Retina (tissue), 1 donor: ENCODE measurements at regions not wholly inside any gene's neighbourhood (a gene's known extent, or its start where the extent isn't known, plus 50 kb on each side); places are given as distances from the start of the nearest gene placed in this dataset.
"Not testable (repeated sequence)": the region's sequence is repeated elsewhere in the genome, so short reads cannot be mapped to it uniquely, and the experiment has no call there.

Experiments used
- DNase-seq: peaks from one replicate; pipeline ENCODE4 v3.0.0-alpha.2; 2016

- DNase-seq: no peak
Measured at GRCh38 chr2:39923455-39923854, 144.4 kb upstream of the THUMPD2 start.

GRCh38 chr2:39922679-39923405 is 143.8 kb upstream of the THUMPD2 start:
- DNase-seq: no peak

- DNase-seq: no peak
Measured at GRCh38 chr2:39920307-39920801, 141.3 kb upstream of the THUMPD2 start.

- DNase-seq: no peak
Measured at GRCh38 chr2:39919511-39920306, 140.7 kb upstream of the THUMPD2 start.

- no peak for DNase-seq
Measured at GRCh38 chr2:39918886-39919285, 139.8 kb upstream of the THUMPD2 start.

- not testable (repeated sequence) for DNase-seq
Measured at GRCh38 chr2:39917371-39917770, 138.3 kb upstream of the THUMPD2 start.

- DNase-seq: no peak
Measured at GRCh38 chr2:39914949-39915348, 135.9 kb upstream of the THUMPD2 start.

- DNase-seq: peak; percentile 59
Measured at GRCh38 chr2:39913648-39914461, 134.8 kb upstream of the THUMPD2 start.

GRCh38 chr2:39902103-39902502 is 123.0 kb upstream of the THUMPD2 start:
- no peak for DNase-seq

- no peak for DNase-seq
Measured at GRCh38 chr2:39898934-39899333, 119.9 kb upstream of the THUMPD2 start.

- no peak for DNase-seq
Measured at GRCh38 chr2:39897273-39897672, 118.2 kb upstream of the THUMPD2 start.

- no peak for DNase-seq
Measured at GRCh38 chr2:39894082-39894481, 115.0 kb upstream of the THUMPD2 start.

- no peak for DNase-seq
Measured at GRCh38 chr2:39893616-39894015, 114.6 kb upstream of the THUMPD2 start.

- DNase-seq: no peak
Measured at GRCh38 chr2:39881948-39882347, 102.9 kb upstream of the THUMPD2 start.

GRCh38 chr2:39881494-39881893 is 102.4 kb upstream of the THUMPD2 start:
- no peak for DNase-seq

GRCh38 chr2:39879001-39879400 is 99.9 kb upstream of the THUMPD2 start:
- not testable (repeated sequence) for DNase-seq

- DNase-seq: no peak
Measured at GRCh38 chr2:39875914-39876267, 96.8 kb upstream of the THUMPD2 start.

- DNase-seq: no peak
Measured at GRCh38 chr2:39875182-39875913, 96.3 kb upstream of the THUMPD2 start.

GRCh38 chr2:39874236-39874635 is 95.2 kb upstream of the THUMPD2 start:
- no peak for DNase-seq

GRCh38 chr2:39873586-39873985 is 94.5 kb upstream of the THUMPD2 start:
- no peak for DNase-seq

GRCh38 chr2:39872748-39873147 is 93.7 kb upstream of the THUMPD2 start:
- no peak for DNase-seq

GRCh38 chr2:39871291-39871761 is 92.3 kb upstream of the THUMPD2 start:
- DNase-seq: peak; percentile 67
